Neural cell (in vitro differentiated cells): ENCODE measurements at regions not wholly inside any gene's neighbourhood (a gene's known extent, or its start where the extent isn't known, plus 50 kb on each side); places are given as distances from the start of the nearest gene placed in this dataset.
A peak's percentile ranks its signal among the peaks of the same experiment; 100 is the strongest.

Source experiments
- H2AFZ ChIP-seq: fragments of 200-600, 300-800 bp; sonication (generic), shearing (Covaris generic); 2 replicates; pipeline ENCODE4 v1.6.0; 2014; ENCODE audit warnings: low read depth, mild to moderate bottlenecking, antibody characterized with exemption, low read length, moderate library complexity
- H3F3A ChIP-seq: fragments of 200-600 bp; shearing (Covaris generic); 2 replicates; pipeline ENCODE4 v1.6.1; 2016; ENCODE audit warnings: mild to moderate bottlenecking, moderate library complexity, mixed read lengths, antibody characterized with exemption, low read length; ENCODE audit not compliant: insufficient read depth, poor library complexity, severe bottlenecking
- H3K27ac ChIP-seq: fragments of 200-600, 300-800 bp; sonication (generic), shearing (Covaris generic); 2 replicates; pipeline ENCODE4 v1.5.1; 2014; ENCODE audit warnings: mild to moderate bottlenecking, low read length, moderate library complexity
- H3K27me3 ChIP-seq: fragments of 300-800, 200-600 bp; sonication (generic), shearing (Covaris generic); 2 replicates; pipeline ENCODE4 v1.6.0; 2014; ENCODE audit warnings: mild to moderate bottlenecking, low read depth, low read length, moderate library complexity; ENCODE audit not compliant: insufficient read depth
- H3K36me3 ChIP-seq: fragments of 300-800, 200-600 bp; sonication (generic), shearing (Covaris generic); 2 replicates; pipeline ENCODE4 v1.5.1; 2014; ENCODE audit warnings: mild to moderate bottlenecking, antibody characterized with exemption, low read length, moderate library complexity; ENCODE audit not compliant: insufficient read depth
- H3K4me2 ChIP-seq: fragments of 300-800, 200-600 bp; sonication (generic), shearing (Covaris generic); 2 replicates; pipeline ENCODE4 v1.6.0; 2014; ENCODE audit warnings: mild to moderate bottlenecking, low read length
- H3K4me3 ChIP-seq: fragments of 300-800, 200-600 bp; sonication (generic), shearing (Covaris generic); 2 replicates; pipeline ENCODE4 v1.5.1; 2014; ENCODE audit warnings: mild to moderate bottlenecking, low read length, moderate library complexity
- H3K79me2 ChIP-seq: fragments of 200-600 bp; shearing (Covaris generic); replicated peaks from 2 replicates; pipeline ENCODE4 v1.6.0; 2014; ENCODE audit warnings: mild to moderate bottlenecking, low read length, moderate library complexity; ENCODE audit not compliant: insufficient read depth
- H3K9ac ChIP-seq: fragments of 300-800, 200-600 bp; sonication (generic), shearing (Covaris generic); 2 replicates; pipeline ENCODE4 v1.6.1; 2016; ENCODE audit warnings: mild to moderate bottlenecking, low read length, mixed read lengths
- H3K9me2 ChIP-seq: fragments of 200-600 bp; shearing (Covaris generic); 2 replicates; pipeline ENCODE4 v1.6.1; 2016; ENCODE audit warnings: mild to moderate bottlenecking, low read length, mixed read lengths; ENCODE audit not compliant: insufficient read depth
- H3K9me3 ChIP-seq: fragments of 200-600, 300-800 bp; sonication (generic), shearing (Covaris generic); 2 replicates; pipeline ENCODE4 v1.6.1; 2016; ENCODE audit warnings: mild to moderate bottlenecking, mixed run types, low read length, moderate library complexity, mixed read lengths
- H4K20me1 ChIP-seq: fragments of 200-600 bp; shearing (Covaris generic); 2 replicates; pipeline ENCODE4 v1.6.1; 2016; ENCODE audit warnings: mild to moderate bottlenecking, mixed run types; ENCODE audit not compliant: insufficient read depth
- EP300 ChIP-seq: fragments of 450-650 bp; conservative IDR thresholded peaks from 2 replicates; pipeline ENCODE4 v1.6.1; 2014; ENCODE audit warnings: antibody characterized with exemption, mild to moderate bottlenecking, moderate library complexity; ENCODE audit not compliant: poor library complexity, severe bottlenecking
- EZH2 ChIP-seq: fragments of 200-600, 300-800 bp; shearing (Covaris generic), sonication (generic); IDR thresholded peaks from 2 replicates; pipeline ENCODE4 v1.6.1; 2014; ENCODE audit warnings: antibody characterized with exemption, low read length, borderline replicate concordance, mild to moderate bottlenecking; ENCODE audit not compliant: insufficient read depth, poor library complexity, severe bottlenecking
- MXI1 ChIP-seq: fragments of 450-650 bp; conservative IDR thresholded peaks from 2 replicates; pipeline ENCODE4 v1.6.1; 2014; ENCODE audit warnings: antibody characterized with exemption, mild to moderate bottlenecking; ENCODE audit not compliant: poor library complexity, severe bottlenecking
- POLR2AphosphoS5 ChIP-seq: IDR thresholded peaks from 2 replicates; pipeline ENCODE4 v1.6.1; 2012
- RAD21 ChIP-seq: fragments of 450-650 bp; conservative IDR thresholded peaks from 2 replicates; pipeline ENCODE4 v1.6.1; 2014; ENCODE audit warnings: antibody characterized with exemption, mild to moderate bottlenecking, moderate library complexity
- SMC3 ChIP-seq: fragments of 450-650 bp; conservative IDR thresholded peaks from 2 replicates; pipeline ENCODE4 v1.6.1; 2014; ENCODE audit warnings: antibody characterized with exemption, mild to moderate bottlenecking, moderate library complexity; ENCODE audit not compliant: poor library complexity
- TAF1 ChIP-seq: IDR thresholded peaks from 2 replicates; pipeline ENCODE4 v1.6.1; 2012; ENCODE audit warnings: low read depth
- TF ChIP-seq, protein P1 (sequence below): fragments of 450-650 bp; IDR thresholded peaks from 2 replicates; pipeline ENCODE4 v1.5.1; 2014; ENCODE audit warnings: antibody characterized with exemption, mild to moderate bottlenecking, moderate library complexity; ENCODE audit not compliant: poor library complexity, severe bottlenecking
- TF ChIP-seq, protein P2 (sequence below): IDR thresholded peaks from 2 replicates; pipeline ENCODE4 v1.6.1; 2012; ENCODE audit warnings: borderline replicate concordance

DNA sequence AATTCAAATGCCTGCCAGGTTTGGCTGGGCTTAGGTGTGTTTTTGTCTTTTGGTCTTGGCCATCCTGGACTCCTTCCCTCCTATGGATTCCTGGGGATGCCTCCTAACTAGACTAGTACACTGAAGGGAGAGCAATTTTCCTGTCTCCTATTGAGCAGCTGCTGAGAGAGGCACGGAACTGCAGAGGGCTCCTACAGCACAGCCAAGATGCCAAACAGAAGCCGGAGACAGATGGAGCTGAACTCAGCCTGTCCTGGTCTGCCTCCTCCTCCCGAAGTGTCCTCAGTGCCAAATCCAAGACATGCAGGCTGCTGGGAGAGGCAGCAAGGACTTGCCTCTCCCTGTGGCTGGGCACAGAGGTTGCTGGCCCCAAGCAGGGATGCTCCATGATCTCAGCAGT, 256.6 kb upstream of the PROK2 start:
- Histone ChIP-seq H3K79me2 (no peaks in the 10 kb centered on the region), H3K27ac (peak overlapping the region; percentile 64), H2AFZ (peak overlapping the region; percentile 32), H3K36me3 (no peaks in the 10 kb centered on the region), H3K9me2 (no peaks in the 10 kb centered on the region), H3K27me3 (no peaks in the 10 kb centered on the region), H3K9ac (peak overlapping the region; percentile 42), H4K20me1 (no peaks in the 10 kb centered on the region), H3K9me3 (no peaks in the 10 kb centered on the region), H3K4me3 (no peak overlapping the region), H3F3A (no peaks in the 10 kb centered on the region), H3K4me2 (peak overlapping the region; percentile 42)
- TF ChIP-seq MXI1 = no peak
- TF ChIP-seq POLR2AphosphoS5 = no peak
- TF ChIP-seq TAF1 = peak; percentile 25
- no peak for TF ChIP-seq EZH2
- TF ChIP-seq, protein P1, sequence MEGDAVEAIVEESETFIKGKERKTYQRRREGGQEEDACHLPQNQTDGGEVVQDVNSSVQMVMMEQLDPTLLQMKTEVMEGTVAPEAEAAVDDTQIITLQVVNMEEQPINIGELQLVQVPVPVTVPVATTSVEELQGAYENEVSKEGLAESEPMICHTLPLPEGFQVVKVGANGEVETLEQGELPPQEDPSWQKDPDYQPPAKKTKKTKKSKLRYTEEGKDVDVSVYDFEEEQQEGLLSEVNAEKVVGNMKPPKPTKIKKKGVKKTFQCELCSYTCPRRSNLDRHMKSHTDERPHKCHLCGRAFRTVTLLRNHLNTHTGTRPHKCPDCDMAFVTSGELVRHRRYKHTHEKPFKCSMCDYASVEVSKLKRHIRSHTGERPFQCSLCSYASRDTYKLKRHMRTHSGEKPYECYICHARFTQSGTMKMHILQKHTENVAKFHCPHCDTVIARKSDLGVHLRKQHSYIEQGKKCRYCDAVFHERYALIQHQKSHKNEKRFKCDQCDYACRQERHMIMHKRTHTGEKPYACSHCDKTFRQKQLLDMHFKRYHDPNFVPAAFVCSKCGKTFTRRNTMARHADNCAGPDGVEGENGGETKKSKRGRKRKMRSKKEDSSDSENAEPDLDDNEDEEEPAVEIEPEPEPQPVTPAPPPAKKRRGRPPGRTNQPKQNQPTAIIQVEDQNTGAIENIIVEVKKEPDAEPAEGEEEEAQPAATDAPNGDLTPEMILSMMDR = peak; percentile 65
- TF ChIP-seq SMC3 = peak; percentile 74
- no peak for TF ChIP-seq EP300
- peak; percentile 73 for TF ChIP-seq RAD21
- TF ChIP-seq, protein P2, sequence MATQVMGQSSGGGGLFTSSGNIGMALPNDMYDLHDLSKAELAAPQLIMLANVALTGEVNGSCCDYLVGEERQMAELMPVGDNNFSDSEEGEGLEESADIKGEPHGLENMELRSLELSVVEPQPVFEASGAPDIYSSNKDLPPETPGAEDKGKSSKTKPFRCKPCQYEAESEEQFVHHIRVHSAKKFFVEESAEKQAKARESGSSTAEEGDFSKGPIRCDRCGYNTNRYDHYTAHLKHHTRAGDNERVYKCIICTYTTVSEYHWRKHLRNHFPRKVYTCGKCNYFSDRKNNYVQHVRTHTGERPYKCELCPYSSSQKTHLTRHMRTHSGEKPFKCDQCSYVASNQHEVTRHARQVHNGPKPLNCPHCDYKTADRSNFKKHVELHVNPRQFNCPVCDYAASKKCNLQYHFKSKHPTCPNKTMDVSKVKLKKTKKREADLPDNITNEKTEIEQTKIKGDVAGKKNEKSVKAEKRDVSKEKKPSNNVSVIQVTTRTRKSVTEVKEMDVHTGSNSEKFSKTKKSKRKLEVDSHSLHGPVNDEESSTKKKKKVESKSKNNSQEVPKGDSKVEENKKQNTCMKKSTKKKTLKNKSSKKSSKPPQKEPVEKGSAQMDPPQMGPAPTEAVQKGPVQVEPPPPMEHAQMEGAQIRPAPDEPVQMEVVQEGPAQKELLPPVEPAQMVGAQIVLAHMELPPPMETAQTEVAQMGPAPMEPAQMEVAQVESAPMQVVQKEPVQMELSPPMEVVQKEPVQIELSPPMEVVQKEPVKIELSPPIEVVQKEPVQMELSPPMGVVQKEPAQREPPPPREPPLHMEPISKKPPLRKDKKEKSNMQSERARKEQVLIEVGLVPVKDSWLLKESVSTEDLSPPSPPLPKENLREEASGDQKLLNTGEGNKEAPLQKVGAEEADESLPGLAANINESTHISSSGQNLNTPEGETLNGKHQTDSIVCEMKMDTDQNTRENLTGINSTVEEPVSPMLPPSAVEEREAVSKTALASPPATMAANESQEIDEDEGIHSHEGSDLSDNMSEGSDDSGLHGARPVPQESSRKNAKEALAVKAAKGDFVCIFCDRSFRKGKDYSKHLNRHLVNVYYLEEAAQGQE = peak; percentile 43

DNA sequence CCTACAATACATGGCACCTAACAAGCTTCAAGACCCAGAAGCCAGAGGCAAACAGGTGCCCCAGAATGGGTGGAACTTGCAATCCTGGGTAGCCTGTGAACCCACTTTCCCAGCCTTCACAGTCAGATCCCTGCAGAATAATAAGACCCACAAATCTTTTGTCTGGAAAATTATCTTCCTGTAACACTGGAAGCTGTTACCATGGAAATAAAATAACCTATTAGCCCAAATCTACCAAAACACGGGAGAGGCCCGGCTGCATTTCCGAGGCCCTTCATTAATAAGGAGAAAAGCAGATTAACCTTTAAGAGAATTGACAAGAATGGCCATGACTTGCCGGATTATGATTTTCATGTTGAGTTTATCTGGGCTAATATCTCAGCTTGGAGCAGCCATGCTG, 256.1 kb upstream of the PROK2 start:
- H3K27me3 ChIP-seq = no peaks in the 10 kb centered on the region
- H3K9me2 ChIP-seq = no peaks in the 10 kb centered on the region
- TF ChIP-seq RAD21 = no peak
- TF ChIP-seq EP300 = no peak
- TF ChIP-seq, protein P2 = peak; percentile 50
- peak overlapping the region; percentile 17 for H2AFZ ChIP-seq
- H3K4me3 ChIP-seq = peak overlapping the region; percentile 10
- H3K9ac ChIP-seq = peak overlapping the region; percentile 42
- H3K79me2 ChIP-seq = no peaks in the 10 kb centered on the region
- H3K36me3 ChIP-seq = no peaks in the 10 kb centered on the region
- H3K9me3 ChIP-seq = no peaks in the 10 kb centered on the region
- peak overlapping the region; percentile 64 for H3K27ac ChIP-seq
- peak overlapping the region; percentile 42 for H3K4me2 ChIP-seq
- no peaks in the 10 kb centered on the region for H4K20me1 ChIP-seq
- H3F3A ChIP-seq = no peaks in the 10 kb centered on the region
